HG03521 (cell line): ENCODE measurements at regions not wholly inside any gene's neighbourhood (a gene's known extent, or its start where the extent isn't known, plus 50 kb on each side); places are given as distances from the start of the nearest gene placed in this dataset.

Experiments used
- ATAC-seq: cut with Tn5 transposase; IDR thresholded peaks from one replicate; pipeline ENCODE4 v1.9.1; 2021; ENCODE audit warnings: mild to moderate bottlenecking, moderate library complexity; ENCODE audit not compliant: unreplicated experiment

DNA sequence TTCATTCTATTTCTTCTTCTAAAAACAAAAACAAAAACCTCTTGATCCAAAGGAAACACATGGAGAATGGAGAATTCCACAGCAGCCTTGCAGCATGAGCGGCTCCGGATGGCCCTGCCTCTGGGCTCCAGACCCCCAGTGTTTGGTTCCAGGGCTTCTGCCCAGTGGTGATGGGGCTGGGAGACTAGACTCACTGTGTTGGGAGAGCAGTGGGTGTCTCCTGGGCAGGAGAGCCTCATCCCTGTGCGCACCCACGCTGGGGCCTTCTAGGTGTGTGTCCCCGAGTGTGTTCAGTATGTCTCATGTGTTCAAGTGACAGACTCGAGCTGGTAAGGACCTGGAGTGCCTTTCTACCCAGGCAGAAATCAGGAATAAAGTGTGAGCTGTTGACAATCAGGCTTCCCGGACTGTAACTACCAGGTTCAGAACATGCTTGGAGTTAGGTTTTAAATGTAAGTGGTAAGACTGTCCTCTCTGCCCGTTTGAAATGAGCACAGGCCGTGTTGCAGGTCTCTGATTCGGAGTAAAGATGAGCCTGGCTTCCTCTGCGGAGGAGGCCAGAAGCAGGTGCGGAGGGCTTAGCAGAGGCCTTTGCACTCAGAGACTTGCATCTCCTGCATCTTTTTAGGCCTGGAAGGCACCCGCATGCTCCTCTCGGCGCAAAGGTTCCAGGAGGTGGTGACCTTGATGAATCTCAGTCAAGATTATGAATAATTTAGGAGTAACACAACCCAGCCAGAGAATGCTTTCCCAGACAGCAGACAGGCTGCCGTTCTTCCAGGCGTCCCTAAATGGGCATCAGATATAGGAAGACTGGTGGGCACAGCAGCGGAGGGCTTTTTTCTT lies 253.6 kb downstream of the CDH26 start:
- no peak for ATAC-seq

DNA sequence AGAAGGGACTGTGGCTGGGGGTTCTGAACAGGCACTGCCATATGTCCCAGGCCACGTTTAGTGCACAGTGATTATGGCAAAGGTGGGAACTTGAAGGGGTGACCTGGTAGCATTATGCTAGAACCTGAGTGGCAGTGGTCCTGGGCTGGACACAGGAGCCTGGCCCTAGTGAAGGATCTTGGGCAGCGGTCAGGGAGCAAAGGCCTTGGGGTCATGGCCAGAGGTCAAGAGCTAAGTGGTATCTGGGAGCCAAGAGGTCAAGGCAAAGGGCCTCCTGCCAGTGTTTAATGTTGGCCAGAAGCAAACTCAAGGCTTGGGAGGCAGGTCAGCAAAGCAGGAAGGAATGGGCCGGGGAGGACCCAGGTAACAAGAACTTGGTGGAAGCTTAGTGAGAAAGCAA lies 254.5 kb downstream of the CDH26 start:
- ATAC-seq: no peak

DNA sequence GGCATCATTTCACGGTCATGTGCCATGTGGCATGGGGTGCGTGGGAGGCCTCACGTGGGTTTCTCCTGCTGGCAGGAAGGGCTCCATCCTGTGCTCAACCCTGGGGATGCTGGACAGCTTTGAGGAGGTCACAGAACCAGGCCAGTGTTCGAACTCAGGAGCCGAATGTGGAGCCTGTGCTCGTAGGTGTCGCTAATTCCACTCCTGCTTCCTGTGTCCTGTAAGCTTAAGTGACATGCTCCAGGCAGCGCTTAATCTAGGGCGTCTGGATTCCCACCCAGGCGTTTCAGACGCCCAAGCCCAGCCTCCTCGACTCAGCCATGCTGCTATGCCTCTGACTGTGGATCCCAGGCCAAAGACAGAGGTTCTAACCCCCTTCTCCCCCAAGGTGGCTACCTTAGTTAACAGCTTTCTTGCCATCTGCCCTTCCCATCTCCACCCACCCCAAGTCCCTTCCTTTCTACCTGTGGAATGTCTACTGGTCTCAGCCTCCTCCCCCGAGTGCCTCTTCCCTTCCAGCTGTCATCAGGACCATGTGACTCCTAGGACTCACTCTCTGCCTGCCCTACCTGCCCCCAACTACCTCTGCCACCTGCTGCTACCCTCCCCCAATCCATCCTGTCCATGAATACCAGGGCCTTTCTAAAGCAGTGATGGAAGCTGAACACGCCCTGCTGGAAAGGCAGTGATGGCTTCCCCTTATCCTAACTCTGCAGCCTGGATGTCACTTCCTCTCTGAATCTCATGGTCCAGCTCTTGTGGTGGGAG lies 255.1 kb downstream of the CDH26 start:
- ATAC-seq: no peak

DNA sequence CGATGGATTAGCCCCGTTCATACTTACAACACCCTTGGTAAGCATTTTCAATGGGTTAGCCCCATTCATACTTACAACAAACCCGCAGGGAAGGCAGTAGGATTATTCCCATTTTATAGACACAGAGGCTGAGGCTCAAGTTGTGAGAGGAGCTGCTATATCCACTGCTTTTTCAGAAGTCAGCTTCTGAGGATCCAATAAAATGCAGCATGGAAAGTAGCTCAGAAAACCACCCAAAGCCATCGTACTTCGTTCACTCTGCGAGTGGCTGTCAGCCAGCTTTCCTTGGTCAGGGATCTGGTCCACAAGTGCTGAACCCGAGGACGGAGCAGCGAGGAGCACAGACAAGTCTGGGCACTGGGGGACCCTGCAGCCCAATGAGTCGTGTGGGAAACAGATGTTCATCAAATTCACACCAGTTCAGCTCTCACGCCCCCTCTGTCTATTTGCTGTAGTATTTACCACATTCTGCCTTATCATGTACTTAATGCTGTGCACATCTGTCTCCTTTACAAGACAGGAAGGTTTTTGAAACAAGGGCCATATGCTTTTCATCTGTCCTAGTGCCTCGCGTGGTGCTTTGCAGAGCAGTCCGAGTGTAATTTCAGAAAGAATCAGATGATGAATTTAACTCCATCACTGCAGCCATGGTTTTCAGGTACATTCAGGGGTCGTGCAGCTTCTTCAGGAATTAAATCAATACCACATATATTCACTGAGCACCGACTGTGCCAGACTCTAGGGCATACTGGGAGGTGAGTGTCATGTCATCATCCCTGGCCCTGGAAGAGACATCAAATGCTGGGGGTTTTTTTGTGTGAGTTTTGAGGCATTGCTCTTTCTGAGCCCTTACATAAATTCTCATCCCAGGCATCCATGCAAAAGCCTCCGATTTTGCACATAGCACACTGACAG lies 256.9 kb downstream of the CDH26 start:
- no peak for ATAC-seq

DNA sequence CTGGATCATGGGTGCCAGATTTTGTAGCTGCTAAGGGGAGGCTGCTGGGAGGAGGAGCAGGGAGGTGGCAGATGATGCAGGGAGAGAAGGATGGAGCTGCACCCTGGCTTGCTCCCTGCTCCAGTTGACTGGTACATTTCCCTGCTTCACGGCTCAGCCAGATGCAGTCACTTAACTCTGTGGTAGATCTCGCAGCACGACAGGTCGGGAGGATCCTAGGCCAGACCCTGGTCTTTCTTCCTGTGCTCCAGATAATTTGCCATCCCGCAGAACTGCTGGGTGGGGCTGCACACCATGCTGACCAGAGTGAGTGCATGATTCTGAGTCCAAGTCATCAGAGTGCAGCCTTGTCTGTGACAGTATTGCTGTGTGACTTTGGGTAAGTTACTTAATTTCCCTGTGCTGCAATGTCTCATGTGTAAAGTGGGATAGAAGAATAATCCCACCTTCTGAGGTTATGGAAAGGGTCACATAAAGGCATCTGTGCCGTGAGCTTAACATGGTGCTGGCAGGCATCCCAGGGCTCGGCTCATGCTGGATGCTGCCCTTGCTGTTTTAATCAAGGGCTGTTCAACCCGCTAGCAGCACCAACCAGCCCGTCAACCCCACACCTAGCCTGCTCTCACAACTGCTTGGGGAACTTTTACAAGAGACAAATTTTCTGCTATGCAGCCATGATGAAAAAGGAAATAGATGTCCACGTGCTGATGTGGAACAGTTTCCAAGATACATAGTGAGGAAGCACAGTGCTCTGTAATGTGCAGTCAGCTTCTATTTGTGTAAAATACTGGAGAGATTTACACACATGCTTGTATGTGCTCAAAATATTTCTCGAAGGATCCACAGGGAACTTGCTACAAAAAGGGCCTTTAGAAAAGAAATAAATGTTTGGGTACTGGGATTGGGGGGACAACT lies 257.9 kb downstream of the CDH26 start:
- no peak for ATAC-seq

DNA sequence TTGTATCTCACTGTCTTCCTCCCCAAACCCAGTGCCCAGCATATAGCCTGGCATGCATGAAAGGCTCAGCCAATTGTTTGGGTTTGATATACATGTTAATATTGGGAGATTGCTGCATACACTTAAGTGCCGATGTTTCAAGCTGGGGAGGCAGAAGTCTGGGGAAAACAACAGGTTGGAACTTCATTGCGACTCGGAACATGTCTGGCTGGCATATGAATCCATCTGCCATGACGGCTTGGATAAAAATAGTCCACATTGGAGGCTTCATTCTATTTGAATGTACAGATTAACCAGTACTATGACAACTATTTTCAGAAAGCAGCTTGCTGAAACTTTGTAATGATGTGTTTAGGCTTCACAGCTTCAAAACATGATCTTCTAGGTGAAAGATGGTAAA lies 261.0 kb downstream of the CDH26 start:
- no peak for ATAC-seq

DNA sequence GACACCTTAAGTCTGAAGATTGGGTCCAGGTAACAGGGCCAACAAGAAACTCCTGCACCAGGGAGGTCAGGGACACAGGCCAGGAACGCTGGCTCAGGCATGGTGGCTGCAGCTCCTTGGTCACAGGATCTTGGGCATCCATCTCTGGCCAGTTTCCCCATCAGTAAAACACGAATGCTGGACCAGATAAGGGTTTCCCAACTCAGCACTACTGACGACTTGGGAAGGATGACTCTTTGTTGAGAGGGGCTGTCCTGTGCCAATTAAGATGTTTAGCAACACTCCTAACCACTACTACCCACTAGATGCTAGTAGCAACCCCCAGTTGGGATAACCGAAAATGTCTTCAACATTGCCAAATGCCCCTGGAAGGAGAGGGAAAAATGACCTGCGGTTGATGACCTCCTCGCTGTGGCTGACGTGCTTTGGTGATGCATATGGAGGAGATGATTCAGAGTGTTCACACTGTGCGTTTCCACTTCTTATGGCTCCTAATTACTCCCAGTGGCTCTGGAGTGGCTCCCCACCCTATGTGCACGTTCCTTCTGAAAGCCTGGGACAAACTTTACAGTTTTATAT lies 261.9 kb downstream of the CDH26 start:
- no peak for ATAC-seq

DNA sequence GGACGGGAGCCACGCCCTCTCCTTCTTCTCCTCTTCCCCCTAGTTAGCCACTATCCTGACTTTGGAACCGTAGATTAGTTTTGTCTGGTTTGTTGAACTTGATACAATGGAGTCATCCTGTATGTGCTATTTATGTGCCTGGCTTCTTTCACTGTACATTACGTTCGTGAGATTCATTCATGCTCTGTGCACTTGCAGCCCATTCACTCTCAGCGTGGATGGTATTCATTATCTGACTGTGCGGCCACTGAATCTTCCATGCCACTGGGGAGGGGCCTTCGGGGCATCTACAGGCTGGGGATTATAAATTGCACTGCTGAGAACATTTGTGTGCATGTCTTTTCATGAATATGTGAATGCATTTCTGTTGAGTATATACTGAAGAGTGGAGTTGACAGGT lies 262.5 kb downstream of the CDH26 start:
- no peak for ATAC-seq

DNA sequence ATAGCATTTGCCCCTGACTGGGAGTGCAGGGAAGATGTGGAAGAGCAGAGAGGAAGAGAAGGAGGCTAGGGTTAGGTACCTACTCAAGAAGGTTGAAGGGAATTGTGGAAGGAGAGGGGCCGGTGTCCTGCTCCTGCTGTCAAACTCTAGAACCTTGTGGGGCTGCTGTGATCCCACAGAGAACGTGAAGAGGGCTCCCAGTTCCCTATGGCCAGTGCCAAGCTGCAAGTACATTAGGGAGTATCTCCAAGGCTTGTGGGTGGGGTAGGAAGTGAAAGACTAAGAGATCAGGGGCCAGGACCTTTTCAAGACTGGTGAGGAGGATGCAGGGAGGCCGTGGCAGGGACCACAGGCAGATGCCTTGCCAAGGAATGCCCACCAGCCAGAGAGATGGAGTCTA lies 263.4 kb downstream of the CDH26 start:
- ATAC-seq: no peak

DNA sequence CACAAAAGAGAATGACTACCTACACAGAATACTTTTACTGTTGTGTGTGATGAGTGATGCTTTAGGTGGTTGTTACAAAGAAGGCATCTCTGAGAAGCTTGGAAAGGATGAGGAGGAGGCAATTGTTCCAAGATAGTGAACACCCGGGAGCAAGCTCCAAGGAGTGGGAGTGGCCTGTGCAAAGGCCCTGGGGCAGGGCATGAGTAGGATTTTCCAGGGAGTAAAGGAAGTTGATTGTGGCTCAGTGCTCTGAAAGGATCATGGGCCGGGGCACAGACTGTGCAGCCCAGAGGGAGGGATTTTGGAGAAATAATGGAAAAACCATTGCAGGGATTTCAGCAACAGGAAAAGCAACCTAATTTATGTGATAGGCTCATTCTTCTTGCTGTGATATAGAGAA lies 264.3 kb downstream of the CDH26 start:
- no peak for ATAC-seq

DNA sequence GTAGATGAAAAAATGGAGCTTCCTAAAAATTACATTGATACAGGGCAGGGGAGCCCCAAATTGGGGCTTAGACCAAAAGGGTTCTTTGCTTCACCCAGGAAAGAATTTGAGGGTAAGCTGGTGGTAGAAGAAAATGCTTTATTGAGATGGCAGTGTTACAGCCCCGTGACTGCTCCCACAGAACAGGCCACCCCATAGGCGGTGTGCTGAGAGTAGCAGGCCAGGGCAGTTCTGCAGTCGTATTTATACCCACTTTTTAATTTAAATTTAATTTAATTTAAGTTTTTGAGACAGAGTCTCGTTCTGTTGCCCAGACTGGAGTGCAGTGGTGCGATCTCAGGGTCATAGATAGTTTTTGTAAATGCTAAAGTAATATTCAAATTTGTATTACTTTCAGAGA lies 265.0 kb downstream of the CDH26 start:
- no peak for ATAC-seq

DNA sequence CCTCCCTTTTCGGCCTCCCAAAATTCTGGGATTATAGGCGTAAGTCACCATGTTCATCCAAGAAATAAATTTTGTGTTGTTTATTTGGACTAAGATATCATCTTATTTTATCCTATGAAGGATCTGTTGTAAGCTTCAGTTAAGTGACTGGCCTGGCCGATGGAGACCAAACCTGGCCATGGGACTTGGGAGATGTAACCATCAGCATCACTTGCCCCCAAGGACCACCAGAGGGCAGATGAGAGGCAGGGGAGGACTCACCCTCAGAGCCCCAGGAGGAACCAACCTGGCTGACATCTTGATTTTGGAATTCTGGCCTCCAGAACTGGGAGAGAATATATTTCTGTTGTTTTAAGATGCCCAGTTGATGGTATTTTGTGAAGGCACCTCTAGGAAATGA lies 266.7 kb downstream of the CDH26 start:
- ATAC-seq: no peak

DNA sequence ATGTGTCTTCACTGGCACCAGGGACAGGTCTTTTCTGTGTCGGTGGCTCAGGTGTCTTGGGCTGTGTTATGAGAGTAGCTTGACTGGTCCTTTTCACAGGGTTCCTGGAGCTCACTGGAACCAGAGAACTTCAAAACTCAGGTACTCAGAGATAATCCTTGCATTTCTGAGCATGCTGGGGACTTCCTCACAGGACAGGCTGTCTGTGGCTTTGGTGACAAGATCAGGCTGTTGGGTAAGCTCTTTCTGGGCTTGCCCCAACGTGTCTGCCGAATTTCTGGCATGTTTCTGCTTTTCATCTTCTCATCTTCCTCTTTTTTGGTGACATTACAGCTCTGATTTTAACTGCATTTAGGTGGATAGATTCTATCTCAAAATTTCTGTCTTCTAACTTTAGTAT lies 270.0 kb downstream of the CDH26 start:
- no peak for ATAC-seq

DNA sequence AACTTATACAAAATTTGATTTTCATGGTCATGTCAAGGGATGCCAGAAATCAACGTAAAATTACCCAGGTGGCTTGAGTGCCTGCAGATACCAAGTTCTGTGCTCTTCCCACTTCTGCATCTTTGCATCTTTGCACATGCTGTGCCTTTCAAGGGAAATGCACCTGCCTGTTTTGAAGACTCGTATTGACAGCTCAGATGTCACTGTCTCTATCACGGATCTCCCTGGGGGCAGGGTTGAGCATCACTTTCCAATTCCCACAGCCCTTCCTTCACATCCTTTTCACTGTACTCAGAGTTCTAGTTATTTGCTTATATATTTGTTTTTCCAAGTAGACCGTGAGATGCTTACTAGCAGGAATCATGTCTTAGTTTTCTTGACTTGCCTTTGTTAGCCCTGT lies 274.2 kb downstream of the CDH26 start:
- no peak for ATAC-seq

DNA sequence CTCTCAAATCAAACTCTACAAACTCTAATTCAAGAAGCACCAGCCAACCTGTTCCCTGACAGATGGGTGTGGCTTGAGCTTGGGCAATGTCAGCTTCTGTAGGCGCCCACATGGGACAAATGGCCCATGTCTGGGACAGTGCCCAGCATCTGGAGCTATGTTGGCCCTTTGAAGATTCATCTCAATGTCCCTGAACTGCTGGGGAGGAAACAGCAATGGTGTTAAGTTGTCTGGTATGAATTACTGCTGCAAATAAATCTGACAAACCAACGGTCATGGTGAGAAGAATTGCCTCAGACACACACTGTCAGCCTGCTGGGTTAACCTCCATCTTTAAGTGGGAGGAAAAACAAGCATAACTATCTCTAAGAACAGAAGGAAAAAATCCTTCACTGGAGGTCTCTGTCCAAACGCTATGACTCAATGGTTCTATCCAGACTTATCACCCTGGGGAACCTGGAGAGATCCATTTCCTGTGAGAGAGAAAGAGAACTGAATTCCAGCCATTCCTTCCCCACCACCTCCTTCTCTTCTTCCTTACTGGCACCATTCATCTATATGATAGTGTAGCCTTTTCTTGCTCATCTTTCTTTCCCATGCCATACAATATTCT lies 274.9 kb downstream of the CDH26 start:
- no peak for ATAC-seq

DNA sequence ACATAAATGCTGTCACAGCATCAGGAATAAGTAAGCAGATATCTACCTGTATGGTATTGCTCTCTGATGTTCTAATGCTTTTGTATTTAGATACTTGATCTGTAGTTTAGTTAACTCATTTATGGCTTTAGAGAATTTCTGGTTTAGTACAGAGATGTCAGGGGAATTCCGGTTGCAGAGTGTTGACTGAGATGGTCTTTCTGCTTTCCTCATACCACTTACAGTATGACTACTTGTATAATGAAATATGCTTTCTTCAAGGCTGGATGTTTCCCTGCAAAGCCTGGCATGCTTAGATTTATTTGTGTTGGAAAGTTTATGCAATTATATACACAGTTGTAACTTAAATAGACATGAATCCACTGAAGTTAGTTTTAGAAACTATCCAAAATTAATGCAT lies 278.4 kb downstream of the CDH26 start:
- ATAC-seq: no peak

DNA sequence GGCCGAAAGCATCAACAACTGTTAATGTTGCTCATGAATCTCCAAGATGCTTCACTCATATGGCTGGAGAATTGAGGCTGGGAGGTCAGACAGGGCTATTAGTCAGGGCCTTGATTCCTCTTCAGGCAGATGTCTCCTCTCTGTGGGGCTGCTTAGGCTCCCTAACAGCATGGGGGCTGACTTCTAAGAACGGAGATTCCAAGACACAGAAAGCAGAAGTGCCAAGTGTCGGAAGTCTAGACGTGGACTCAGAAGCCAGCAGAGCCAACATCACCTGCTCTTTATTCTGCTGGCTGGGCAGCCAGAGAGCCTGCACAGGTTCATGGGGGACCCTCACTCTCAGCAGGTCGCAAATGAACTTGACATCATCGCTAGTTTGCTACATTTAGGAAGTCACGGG lies 279.8 kb downstream of the CDH26 start:
- ATAC-seq: no peak

DNA sequence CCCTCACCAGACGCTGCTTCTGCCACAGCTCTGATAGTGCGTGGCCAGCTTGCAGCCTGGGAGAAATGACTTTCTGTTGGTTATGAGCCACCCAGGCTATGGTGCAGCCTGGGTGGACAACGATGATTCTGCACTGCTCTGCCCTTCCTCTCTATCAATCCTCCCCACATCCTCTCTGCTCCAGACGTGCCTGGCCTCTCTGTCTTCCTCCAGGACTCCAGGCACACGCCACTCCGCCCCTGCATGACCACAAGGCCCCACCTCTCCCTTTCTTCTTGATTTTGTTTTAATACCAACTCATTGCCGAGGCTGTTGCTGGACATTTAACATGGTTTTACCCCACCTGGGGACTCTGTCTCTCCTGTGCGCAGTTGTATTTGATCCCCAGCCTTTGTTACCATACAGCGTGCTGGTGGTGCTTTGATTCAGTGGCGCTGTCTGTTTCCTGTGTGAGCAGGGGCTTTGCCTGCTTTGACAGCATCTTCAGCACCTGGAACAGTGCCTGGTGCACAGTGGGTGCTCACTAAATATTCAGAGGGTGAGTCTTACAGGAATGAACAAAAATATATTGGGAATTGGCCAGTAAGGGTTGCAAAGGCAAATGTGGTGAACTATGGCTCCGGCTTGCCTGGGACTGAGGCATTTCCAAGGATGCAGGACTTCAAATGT lies 280.9 kb downstream of the CDH26 start:
- no peak for ATAC-seq

DNA sequence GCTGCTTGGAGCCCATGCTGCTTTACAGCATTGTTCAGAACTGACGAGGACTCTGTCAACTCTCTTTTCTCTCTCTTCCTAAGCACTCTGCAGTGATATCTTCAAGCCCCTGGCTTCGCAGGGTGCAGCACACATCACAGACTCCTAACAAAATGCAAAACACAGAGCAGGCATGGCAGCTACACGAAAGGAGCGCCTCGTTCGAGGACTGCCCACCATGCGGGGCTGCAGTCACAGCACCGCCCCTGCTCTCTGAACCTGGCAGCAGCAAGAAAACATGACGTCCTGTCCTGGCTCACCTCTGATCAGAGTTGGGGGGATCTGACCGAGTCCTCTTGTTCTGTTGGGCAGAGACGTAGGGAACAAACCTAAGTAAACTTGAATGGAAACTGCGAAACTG lies 281.7 kb downstream of the CDH26 start:
- ATAC-seq: no peak
